HG03139 (cell line): ENCODE measurements at regions not wholly inside any gene's neighbourhood (a gene's known extent, or its start where the extent isn't known, plus 50 kb on each side); places are given as distances from the start of the nearest gene placed in this dataset.
"Not testable (repeated sequence)": the region's sequence is repeated elsewhere in the genome, so short reads cannot be mapped to it uniquely, and the experiment has no call there.

ENCODE experiments used
- ATAC-seq: cut with Tn5 transposase; IDR thresholded peaks from one replicate; pipeline ENCODE4 v1.9.1; 2021; ENCODE audit not compliant: unreplicated experiment

- ATAC-seq = no peak
These were observed 569.5 kb upstream of the LRRN3 start for GRCh38 chr7:110521357-110521911.

GRCh38 chr7:110522061-110522760 is 568.7 kb upstream of the LRRN3 start:
- no peak for ATAC-seq

GRCh38 chr7:110522761-110523200 is 568.1 kb upstream of the LRRN3 start:
- no peak for ATAC-seq

GRCh38 chr7:110529175-110529574 is 561.8 kb upstream of the LRRN3 start:
- ATAC-seq = no peak

- ATAC-seq = no peak
These were observed 559.7 kb upstream of the LRRN3 start for GRCh38 chr7:110531186-110531585.

- ATAC-seq = no peak
These were observed 556.5 kb upstream of the LRRN3 start for GRCh38 chr7:110534241-110534931.

DNA sequence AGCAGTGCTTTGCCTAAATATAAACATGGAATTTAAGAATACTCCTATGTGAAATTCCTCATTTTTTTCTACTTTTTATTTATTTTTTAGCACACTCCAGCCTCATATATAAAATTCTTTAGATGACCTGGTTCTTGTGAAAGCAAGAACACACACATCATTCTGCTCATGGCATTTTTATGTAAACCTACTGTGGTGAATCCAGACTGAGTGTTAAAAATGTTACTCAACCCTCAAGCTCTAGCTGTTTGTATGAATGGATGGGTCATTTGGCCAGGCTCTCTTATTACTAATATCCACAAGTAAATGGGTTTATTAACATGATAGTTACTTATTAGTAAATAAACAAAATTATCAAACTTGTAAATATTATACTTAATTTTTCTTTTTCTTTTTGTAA is 551.7 kb upstream of the LRRN3 start:
- ATAC-seq = no peak

GRCh38 chr7:110541962-110542361 is 549.0 kb upstream of the LRRN3 start:
- ATAC-seq = no peak

- ATAC-seq = no peak
These were observed 546.7 kb upstream of the LRRN3 start for GRCh38 chr7:110544194-110544593.

GRCh38 chr7:110548372-110548771 is 542.6 kb upstream of the LRRN3 start:
- no peak for ATAC-seq

- no peak for ATAC-seq
These were observed 533.8 kb upstream of the LRRN3 start for GRCh38 chr7:110557136-110557535.

GRCh38 chr7:110563286-110563685 is 527.6 kb upstream of the LRRN3 start:
- not testable (repeated sequence) for ATAC-seq

DNA sequence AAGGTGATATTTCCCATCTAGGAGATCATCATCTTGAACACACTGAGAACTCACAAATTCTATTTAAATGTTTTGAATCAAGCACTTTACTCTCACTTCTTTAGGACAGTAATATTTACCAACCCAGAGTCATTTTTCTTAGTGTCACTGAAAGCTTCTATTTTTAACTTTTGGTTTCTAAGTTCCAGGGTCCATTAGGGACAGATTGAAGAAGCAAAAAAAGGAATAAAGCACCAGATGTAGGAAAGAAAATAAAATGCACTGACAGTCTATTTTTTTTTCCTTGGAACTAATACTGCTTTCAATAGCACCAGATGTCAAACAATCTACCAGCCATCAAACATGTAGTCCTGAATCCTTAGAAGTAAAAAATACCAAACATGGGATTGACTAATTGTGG is 526.7 kb upstream of the LRRN3 start:
- no peak for ATAC-seq

GRCh38 chr7:110568388-110568787 is 522.5 kb upstream of the LRRN3 start:
- ATAC-seq = no peak

DNA sequence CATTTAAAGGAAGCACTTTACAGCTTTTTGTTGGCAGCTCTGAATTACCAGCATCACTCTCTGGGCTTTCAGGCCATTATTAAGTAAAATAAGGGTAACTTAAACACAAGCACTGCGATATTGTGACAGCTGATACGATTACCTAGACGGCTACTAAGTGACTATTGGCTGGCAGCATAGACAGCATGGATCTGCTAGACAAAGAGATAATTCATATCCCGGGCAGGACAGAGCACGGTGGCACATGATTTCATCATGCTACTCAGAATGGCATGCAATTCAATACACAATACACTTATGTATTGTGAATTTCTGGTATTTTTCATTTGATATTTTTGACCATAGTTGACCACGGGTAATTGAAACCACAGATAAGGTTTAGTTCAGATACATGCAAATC is 522.0 kb upstream of the LRRN3 start:
- ATAC-seq = no peak

DNA sequence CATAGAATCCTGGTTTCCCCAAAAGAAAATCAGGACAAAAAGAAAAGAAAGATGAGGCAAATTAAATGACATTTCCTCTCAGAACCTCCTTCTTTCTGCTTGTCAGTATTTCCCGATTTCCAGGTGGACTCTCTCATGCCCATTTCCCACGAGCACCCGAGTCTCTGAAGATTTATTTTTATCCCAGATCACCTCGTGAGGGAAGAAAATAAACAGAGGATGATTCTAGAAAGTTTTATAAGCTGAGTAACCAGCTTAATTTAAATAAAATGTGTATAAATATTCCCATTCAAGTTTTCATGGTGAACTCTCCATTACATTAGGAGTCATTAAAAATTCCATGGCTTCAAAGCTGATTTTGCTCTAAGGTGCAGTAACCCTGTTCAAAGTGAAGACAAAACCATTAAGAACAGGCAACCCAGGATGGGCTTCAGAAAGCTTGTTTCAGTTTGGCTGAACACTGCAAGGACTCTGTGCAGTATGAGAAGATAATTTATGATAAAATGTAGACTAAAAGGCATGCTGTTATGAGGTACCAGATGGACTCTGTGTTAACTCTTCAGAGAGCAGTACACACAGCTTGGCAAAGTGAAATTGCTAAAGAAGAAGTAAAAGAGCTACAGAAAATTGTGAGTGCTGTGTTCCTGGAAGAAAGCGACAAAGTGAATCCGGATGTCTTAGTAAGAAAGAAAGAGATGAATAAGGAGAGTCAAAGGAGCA is 521.3 kb upstream of the LRRN3 start:
- no peak for ATAC-seq

GRCh38 chr7:110573862-110574528 is 516.9 kb upstream of the LRRN3 start:
- ATAC-seq = no peak

GRCh38 chr7:110587294-110587693 is 503.6 kb upstream of the LRRN3 start:
- ATAC-seq = no peak

GRCh38 chr7:110590415-110590814 is 500.5 kb upstream of the LRRN3 start:
- ATAC-seq = no peak

DNA sequence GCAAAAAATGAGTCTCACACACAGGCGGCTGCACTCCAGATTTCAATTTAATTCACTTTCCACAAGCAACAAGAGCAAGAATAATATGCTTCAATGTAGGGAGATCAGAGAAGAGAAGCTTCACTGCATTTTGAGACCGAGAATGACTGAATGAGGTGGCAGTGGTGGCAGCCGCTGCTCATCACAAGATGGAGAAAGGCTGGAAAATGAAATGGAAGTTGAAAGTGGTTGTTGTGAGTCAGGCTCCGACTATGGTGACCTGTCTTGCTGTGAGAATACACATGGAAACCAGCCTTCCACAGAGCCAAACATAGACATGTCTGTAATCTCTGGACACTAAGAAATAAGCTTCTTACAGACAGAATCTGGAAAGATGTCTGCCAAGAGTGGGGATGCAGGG is 499.6 kb upstream of the LRRN3 start:
- ATAC-seq = no peak

GRCh38 chr7:110592557-110592956 is 498.4 kb upstream of the LRRN3 start:
- no peak for ATAC-seq
